ENCODE measurements at regions not wholly inside any gene's neighbourhood (a gene's known extent, or its start where the extent isn't known, plus 50 kb on each side); places are given as distances from the start of the nearest gene placed in this dataset.
"Not testable (repeated sequence)": the region's sequence is repeated elsewhere in the genome, so short reads cannot be mapped to it uniquely, and the experiment has no call there.

- not testable (repeated sequence) for TF ChIP-seq CTCF (optimal IDR thresholded peaks at IDR 0.05 in 1 of 3, IDR thresholded peaks at IDR 0.05 in 1 of 3, conservative IDR thresholded peaks at IDR 0.05 in 1 of 3; ENCODE audit: extremely low read depth in 1 of 3, insufficient read depth in 2 of 3, low read length in 3 of 3); EZH2 (IDR thresholded peaks at IDR 0.05; ENCODE audit: low read length)
Measured at GRCh38 chr4:3894086-3894959, 128.1 kb downstream of the ADRA2C start.
